22Rv1 (cell line): ENCODE measurements at regions not wholly inside any gene's neighbourhood (a gene's known extent, or its start where the extent isn't known, plus 50 kb on each side); places are given as distances from the start of the nearest gene placed in this dataset.

Source experiments
- CTCF ChIP-seq: fragments of 450-650 bp; IDR thresholded peaks from 2 replicates; pipeline ENCODE4 v1.5.1; 2017; ENCODE audit warnings: mild to moderate bottlenecking
- ZFX ChIP-seq: fragments of 450-650 bp; IDR thresholded peaks from 2 replicates; pipeline ENCODE4 v1.6.1; 2017; ENCODE audit warnings: antibody characterized with exemption, borderline replicate concordance

GRCh38 chr10:8380833-8381496 is 326.5 kb downstream of the GATA3 start:
- TF ChIP-seq CTCF, result no peak
- no peak for TF ChIP-seq ZFX
